H9 (cell line): ENCODE measurements at regions not wholly inside any gene's neighbourhood (a gene's known extent, or its start where the extent isn't known, plus 50 kb on each side); places are given as distances from the start of the nearest gene placed in this dataset.

Experiments
- DNase-seq: peaks from one replicate; pipeline ENCODE4 v3.0.0-alpha.2; 2017
- H2AFZ ChIP-seq: one replicate; pipeline ENCODE4 v1.6.1; 2013; ENCODE audit warnings: mild to moderate bottlenecking, low read length, control low read depth, moderate library complexity
- H2AK5ac ChIP-seq: 2 replicates; pipeline ENCODE4 v1.6.1; 2013; ENCODE audit warnings: low read length, control low read depth, mixed read lengths; ENCODE audit not compliant: insufficient read length
- H2BK120ac ChIP-seq: one replicate; pipeline ENCODE4 v1.6.1; 2013; ENCODE audit warnings: low read depth, mild to moderate bottlenecking, low read length, control low read depth, inconsistent platforms; ENCODE audit not compliant: poor library complexity, severe bottlenecking
- H2BK12ac ChIP-seq: 2 replicates; pipeline ENCODE4 v1.6.1; 2013; ENCODE audit warnings: low read length, control low read depth, mixed read lengths, low read depth; ENCODE audit not compliant: insufficient read length
- H2BK15ac ChIP-seq: 2 replicates; pipeline ENCODE4 v1.6.1; 2013; ENCODE audit warnings: low read depth, low read length, control low read depth
- H2BK20ac ChIP-seq: one replicate; pipeline ENCODE4 v1.6.1; 2013; ENCODE audit warnings: low read depth, mild to moderate bottlenecking, low read length, control low read depth, inconsistent platforms; ENCODE audit not compliant: poor library complexity, severe bottlenecking
- H2BK5ac ChIP-seq: 2 replicates; pipeline ENCODE4 v1.6.1; 2013; ENCODE audit warnings: low read length, control low read depth, mixed read lengths; ENCODE audit not compliant: insufficient read length
- H3K14ac ChIP-seq: 2 replicates; pipeline ENCODE4 v1.6.1; 2013; ENCODE audit warnings: low read length, control low read depth; ENCODE audit not compliant: insufficient read depth
- H3K18ac ChIP-seq: 2 replicates; pipeline ENCODE4 v1.6.1; 2013; ENCODE audit warnings: low read depth, mild to moderate bottlenecking, mixed read lengths, low read length, control low read depth; ENCODE audit not compliant: insufficient read length
- H3K23ac ChIP-seq: 2 replicates; pipeline ENCODE4 v1.6.1; 2013; ENCODE audit warnings: low read length, control low read depth, mixed read lengths, low read depth; ENCODE audit not compliant: insufficient read length
- H3K23me2 ChIP-seq: 2 replicates; pipeline ENCODE4 v1.6.1; 2013; ENCODE audit warnings: low read depth, mild to moderate bottlenecking, mixed read lengths, low read length, control low read depth; ENCODE audit not compliant: insufficient read length, poor library complexity, severe bottlenecking
- H3K27ac ChIP-seq: 2 replicates; pipeline ENCODE4 v1.5.1; 2013; ENCODE audit warnings: low read length, control low read depth, mixed read lengths, low read depth; ENCODE audit not compliant: insufficient read length
- H3K27me3 ChIP-seq: 2 replicates; pipeline ENCODE4 v1.6.1; 2013; ENCODE audit warnings: low read length, control low read depth, inconsistent platforms; ENCODE audit not compliant: insufficient read depth
- H3K4ac ChIP-seq: 2 replicates; pipeline ENCODE4 v1.6.1; 2013; ENCODE audit warnings: low read depth, mild to moderate bottlenecking, control low read depth, inconsistent platforms, low read length, moderate library complexity
- H3K4me1 ChIP-seq: 2 replicates; pipeline ENCODE4 v1.6.1; 2013; ENCODE audit warnings: low read length, control low read depth, inconsistent platforms; ENCODE audit not compliant: insufficient read depth
- H3K4me2 ChIP-seq: 2 replicates; pipeline ENCODE4 v1.6.1; 2013; ENCODE audit warnings: low read length, control low read depth, mixed read lengths; ENCODE audit not compliant: insufficient read length, insufficient read depth
- H3K56ac ChIP-seq: 2 replicates; pipeline ENCODE4 v1.6.1; 2013; ENCODE audit warnings: low read depth, mild to moderate bottlenecking, mixed read lengths, low read length, control low read depth; ENCODE audit not compliant: insufficient read length
- H3K79me1 ChIP-seq: 2 replicates; pipeline ENCODE4 v1.6.1; 2013; ENCODE audit warnings: low read depth, mild to moderate bottlenecking, moderate library complexity, low read length, control low read depth, inconsistent platforms; ENCODE audit not compliant: insufficient read depth, poor library complexity, severe bottlenecking
- H3K79me2 ChIP-seq: 2 replicates; pipeline ENCODE4 v1.6.1; 2013; ENCODE audit warnings: low read length, control low read depth, inconsistent platforms; ENCODE audit not compliant: insufficient read depth
- H3K9ac ChIP-seq: 2 replicates; pipeline ENCODE4 v1.6.1; 2013; ENCODE audit warnings: low read length, control low read depth, mixed read lengths; ENCODE audit not compliant: insufficient read length; ENCODE audit errors: extremely low read depth
- H3K9me3 ChIP-seq: one replicate; pipeline ENCODE4 v1.6.1; 2013; ENCODE audit warnings: low read depth, low read length, inconsistent platforms; ENCODE audit not compliant: control insufficient read depth
- H3T11ph ChIP-seq: one replicate; pipeline ENCODE4 v1.6.1; 2013; ENCODE audit warnings: mild to moderate bottlenecking, low read length, control low read depth, inconsistent platforms
- H4K20me1 ChIP-seq: one replicate; pipeline ENCODE4 v1.6.1; 2013; ENCODE audit not compliant: control insufficient read depth, insufficient read length, insufficient read depth
- H4K5ac ChIP-seq: 2 replicates; pipeline ENCODE4 v1.6.1; 2013; ENCODE audit warnings: low read depth, mild to moderate bottlenecking, mixed read lengths, low read length, control low read depth; ENCODE audit not compliant: insufficient read length
- H4K8ac ChIP-seq: replicated peaks from 2 replicates; pipeline ENCODE4 v1.6.1; 2013; ENCODE audit warnings: low read length, control low read depth, mixed read lengths, low read depth; ENCODE audit not compliant: insufficient read length
- H4K91ac ChIP-seq: 2 replicates; pipeline ENCODE4 v1.6.1; 2013; ENCODE audit warnings: low read depth, mild to moderate bottlenecking, moderate library complexity, mixed read lengths, low read length, control low read depth; ENCODE audit not compliant: insufficient read length
- H3K27ac Mint-ChIP-seq, 3 experiments: 2 replicates in 2 of 3; 3 replicates in 1 of 3; pipeline ENCODE4 v1.8.0; 2020 to 2021; ENCODE audit warnings: mixed read lengths in 3 of 3, mild to moderate bottlenecking in 1 of 3, moderate library complexity in 1 of 3
- H3K27me3 Mint-ChIP-seq: 2 replicates; pipeline ENCODE4 v1.8.0; 2021; ENCODE audit warnings: low read depth, mild to moderate bottlenecking, moderate library complexity, mixed read lengths
- H3K36me3 Mint-ChIP-seq, 3 experiments: 2 replicates in 2 of 3; 3 replicates in 1 of 3; pipeline ENCODE4 v1.8.0; 2020 to 2021; ENCODE audit warnings: low read depth in 3 of 3, mixed read lengths in 3 of 3; ENCODE audit not compliant: insufficient read depth in 1 of 3
- H3K4me1 Mint-ChIP-seq, 2 experiments: 2 replicates each; pipeline ENCODE4 v1.8.0; 2020; ENCODE audit warnings: mixed read lengths in 2 of 2
- H3K4me3 Mint-ChIP-seq, 2 experiments: 2 replicates in 1 of 2; 3 replicates in 1 of 2; pipeline ENCODE4 v1.8.0; 2020 to 2021; ENCODE audit warnings: mild to moderate bottlenecking in 2 of 2, mixed read lengths in 2 of 2, moderate library complexity in 1 of 2
- H3K9me3 Mint-ChIP-seq, 2 experiments: 2 replicates in 1 of 2; 3 replicates in 1 of 2; pipeline ENCODE4 v1.8.0; 2020; ENCODE audit warnings: mild to moderate bottlenecking in 2 of 2, mixed read lengths in 2 of 2, moderate library complexity in 1 of 2
- WGBS: extraction: QIAGEN DNeasy Blood & Tissue Kit; methylation state at CpG from one replicate; pipeline ENCODE4 v1.1.7; 2013; ENCODE audit warnings: missing lambda C conversion rate, low lambda C conversion rate, mixed read lengths; ENCODE audit not compliant: insufficient read length; ENCODE audit errors: extremely low coverage; 5-methylcytosine and 5-hydroxymethylcytosine counted together
- TF ChIP-seq, protein P1 (sequence below): fragments of 200-600 bp; sonication (generic); conservative IDR thresholded peaks from 3 replicates; pipeline ENCODE4 v1.8.0; 2021; ENCODE audit warnings: antibody characterized with exemption, mild to moderate bottlenecking

DNA sequence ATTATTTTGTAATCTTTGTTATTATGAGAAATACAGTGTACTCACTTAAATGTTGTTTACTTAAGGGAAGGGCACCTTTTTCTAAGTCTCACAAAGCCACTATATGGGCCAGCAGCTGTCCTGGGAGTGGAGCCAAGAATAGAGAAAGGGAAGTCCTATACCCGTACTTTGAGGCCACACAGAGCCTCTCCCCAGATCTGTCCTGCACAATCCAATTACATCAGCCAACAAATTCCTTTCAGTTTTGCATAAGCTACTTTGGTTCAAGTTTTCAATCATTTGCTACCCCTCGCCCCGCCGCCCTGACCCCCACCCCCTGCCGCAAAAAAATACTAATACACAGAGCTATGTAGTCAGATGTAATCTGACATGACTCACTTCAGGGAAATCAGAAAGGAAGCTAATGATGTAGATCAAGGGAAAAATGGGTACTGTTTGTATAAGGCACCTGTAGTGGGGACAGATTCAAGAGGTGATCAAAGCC is 297.4 kb upstream of the NEBL start:
- H3K27me3 Mint-ChIP-seq = peaks cover 3% of the 10 kb centered on the region; the same call in 1 of the 2 replicates
- Histone ChIP-seq H3K23ac (no peak overlapping the region), H3K18ac (no peak overlapping the region), H3T11ph (no peak overlapping the region), H3K79me1 (no peaks in the 10 kb centered on the region), H3K79me2 (no peaks in the 10 kb centered on the region), H2BK12ac (no peak overlapping the region), H2AFZ (no peak overlapping the region), H3K56ac (no peak overlapping the region), H2BK5ac (no peak overlapping the region), H2BK20ac (no peak overlapping the region), H3K4ac (no peak overlapping the region), H2AK5ac (no peak overlapping the region), H3K4me1 (no peaks in the 10 kb centered on the region), H2BK15ac (no peak overlapping the region), H3K9ac (no peak overlapping the region), H4K8ac (no peak overlapping the region), H3K27ac (no peak overlapping the region), H4K91ac (no peak overlapping the region), H2BK120ac (no peak overlapping the region), H3K14ac (no peak overlapping the region), H4K20me1 (no peaks in the 10 kb centered on the region), H3K4me2 (no peak overlapping the region), H3K23me2 (no peaks in the 10 kb centered on the region), H4K5ac (no peak overlapping the region), H3K27me3 (no peaks in the 10 kb centered on the region), H3K9me3 (no peaks in the 10 kb centered on the region)
- no CpG with 5 or more reads among the region's 5 CpGs for WGBS
- no peak overlapping the region for H3K4me3 Mint-ChIP-seq
- peaks cover 13 to 18% of the 10 kb centered on the region in 2 experiments for H3K9me3 Mint-ChIP-seq
- TF ChIP-seq, protein P1, sequence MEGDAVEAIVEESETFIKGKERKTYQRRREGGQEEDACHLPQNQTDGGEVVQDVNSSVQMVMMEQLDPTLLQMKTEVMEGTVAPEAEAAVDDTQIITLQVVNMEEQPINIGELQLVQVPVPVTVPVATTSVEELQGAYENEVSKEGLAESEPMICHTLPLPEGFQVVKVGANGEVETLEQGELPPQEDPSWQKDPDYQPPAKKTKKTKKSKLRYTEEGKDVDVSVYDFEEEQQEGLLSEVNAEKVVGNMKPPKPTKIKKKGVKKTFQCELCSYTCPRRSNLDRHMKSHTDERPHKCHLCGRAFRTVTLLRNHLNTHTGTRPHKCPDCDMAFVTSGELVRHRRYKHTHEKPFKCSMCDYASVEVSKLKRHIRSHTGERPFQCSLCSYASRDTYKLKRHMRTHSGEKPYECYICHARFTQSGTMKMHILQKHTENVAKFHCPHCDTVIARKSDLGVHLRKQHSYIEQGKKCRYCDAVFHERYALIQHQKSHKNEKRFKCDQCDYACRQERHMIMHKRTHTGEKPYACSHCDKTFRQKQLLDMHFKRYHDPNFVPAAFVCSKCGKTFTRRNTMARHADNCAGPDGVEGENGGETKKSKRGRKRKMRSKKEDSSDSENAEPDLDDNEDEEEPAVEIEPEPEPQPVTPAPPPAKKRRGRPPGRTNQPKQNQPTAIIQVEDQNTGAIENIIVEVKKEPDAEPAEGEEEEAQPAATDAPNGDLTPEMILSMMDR = no peak
- no peak for DNase-seq
- H3K36me3 Mint-ChIP-seq = peaks cover 12 to 19% (median 18%) of the 10 kb centered on the region in 3 experiments
- H3K4me1 Mint-ChIP-seq = peaks cover 0 to 2% of the 10 kb centered on the region in 2 experiments; a peak in 1 of 4 replicates
- H3K27ac Mint-ChIP-seq = no peak overlapping the region
